HFFc6 (cell line): ENCODE measurements at regions not wholly inside any gene's neighbourhood (a gene's known extent, or its start where the extent isn't known, plus 50 kb on each side); places are given as distances from the start of the nearest gene placed in this dataset.

Experiments used
- DNase-seq: peaks from one replicate; pipeline ENCODE4 v3.0.0-alpha.2; 2018
- H3K27ac Mint-ChIP-seq: 2 replicates; pipeline ENCODE4 v1.8.0; 2020; ENCODE audit warnings: mild to moderate bottlenecking, mixed read lengths
- H3K27me3 Mint-ChIP-seq: 2 replicates; pipeline ENCODE4 v1.8.0; 2021; ENCODE audit warnings: mild to moderate bottlenecking, moderate library complexity, mixed read lengths; ENCODE audit not compliant: insufficient read depth
- H3K36me3 Mint-ChIP-seq: 2 replicates; pipeline ENCODE4 v1.8.0; 2021; ENCODE audit warnings: low read depth, mixed read lengths
- H3K4me1 Mint-ChIP-seq: 2 replicates; pipeline ENCODE4 v1.8.0; 2020; ENCODE audit warnings: low read depth, mixed read lengths
- H3K4me3 Mint-ChIP-seq: 2 replicates; pipeline ENCODE4 v1.8.0; 2020; ENCODE audit warnings: mild to moderate bottlenecking, moderate library complexity, mixed read lengths
- H3K9me3 Mint-ChIP-seq: 2 replicates; pipeline ENCODE4 v1.8.0; 2020; ENCODE audit warnings: mild to moderate bottlenecking, mixed read lengths
- TF ChIP-seq, protein P1 (sequence below): fragments of 200-600 bp; sonication (generic); IDR thresholded peaks from 2 replicates; pipeline ENCODE4 v1.5.0; 2021; ENCODE audit warnings: antibody characterized with exemption, mild to moderate bottlenecking

DNA sequence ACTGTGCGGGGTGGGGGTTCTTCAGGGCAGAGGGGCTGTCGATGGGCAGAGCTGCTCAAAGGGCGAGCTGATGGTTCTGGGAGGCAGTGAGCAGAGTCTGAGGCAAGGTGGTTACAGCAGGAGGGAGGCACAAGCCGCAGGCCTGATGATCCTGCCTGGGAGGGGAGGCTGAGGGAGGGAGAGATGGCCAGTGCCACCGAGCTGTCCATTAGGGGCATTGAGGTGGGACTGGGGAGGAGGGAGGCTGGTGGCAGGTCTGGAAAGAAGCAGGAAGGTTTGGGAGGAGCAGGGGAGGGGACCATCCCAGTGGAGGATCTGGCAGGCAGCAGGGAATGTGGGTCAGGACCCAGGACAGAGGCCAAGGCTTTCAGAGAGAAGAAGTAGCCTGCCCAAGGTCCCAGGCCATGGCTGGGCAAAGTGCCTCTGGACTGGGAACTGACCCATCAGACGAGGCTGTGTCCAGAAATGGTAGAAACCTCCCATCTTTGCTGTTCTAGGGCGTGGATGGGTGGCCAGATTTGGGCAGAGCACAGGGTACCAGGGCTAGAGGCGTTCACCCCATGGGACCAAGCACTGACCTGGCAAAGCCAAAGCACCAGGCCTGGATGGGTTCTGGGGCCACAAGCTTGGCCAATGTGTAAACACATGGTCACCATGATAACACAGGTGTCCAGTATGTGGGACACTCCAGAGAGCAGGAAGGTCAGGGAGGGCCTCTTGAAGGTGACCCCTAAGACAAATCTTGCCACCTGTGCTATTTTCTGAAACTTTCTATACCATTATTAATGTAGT is 55.5 kb downstream of the INHBB start:
- TF ChIP-seq, protein P1, sequence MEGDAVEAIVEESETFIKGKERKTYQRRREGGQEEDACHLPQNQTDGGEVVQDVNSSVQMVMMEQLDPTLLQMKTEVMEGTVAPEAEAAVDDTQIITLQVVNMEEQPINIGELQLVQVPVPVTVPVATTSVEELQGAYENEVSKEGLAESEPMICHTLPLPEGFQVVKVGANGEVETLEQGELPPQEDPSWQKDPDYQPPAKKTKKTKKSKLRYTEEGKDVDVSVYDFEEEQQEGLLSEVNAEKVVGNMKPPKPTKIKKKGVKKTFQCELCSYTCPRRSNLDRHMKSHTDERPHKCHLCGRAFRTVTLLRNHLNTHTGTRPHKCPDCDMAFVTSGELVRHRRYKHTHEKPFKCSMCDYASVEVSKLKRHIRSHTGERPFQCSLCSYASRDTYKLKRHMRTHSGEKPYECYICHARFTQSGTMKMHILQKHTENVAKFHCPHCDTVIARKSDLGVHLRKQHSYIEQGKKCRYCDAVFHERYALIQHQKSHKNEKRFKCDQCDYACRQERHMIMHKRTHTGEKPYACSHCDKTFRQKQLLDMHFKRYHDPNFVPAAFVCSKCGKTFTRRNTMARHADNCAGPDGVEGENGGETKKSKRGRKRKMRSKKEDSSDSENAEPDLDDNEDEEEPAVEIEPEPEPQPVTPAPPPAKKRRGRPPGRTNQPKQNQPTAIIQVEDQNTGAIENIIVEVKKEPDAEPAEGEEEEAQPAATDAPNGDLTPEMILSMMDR = no peak
- Mint-ChIP-seq H3K4me1 (peaks cover 37% of the 10 kb centered on the region), H3K27ac (no peak overlapping the region), H3K36me3 (no peaks in the 10 kb centered on the region), H3K4me3 (no peak overlapping the region), H3K9me3 (no peaks in the 10 kb centered on the region), H3K27me3 (peaks cover 17% of the 10 kb centered on the region)
- no peak for DNase-seq

- Mint-ChIP-seq H3K4me3 (no peak overlapping the region), H3K27ac (no peak overlapping the region), H3K9me3 (no peaks in the 10 kb centered on the region), H3K36me3 (no peaks in the 10 kb centered on the region), H3K4me1 (peaks cover 33% of the 10 kb centered on the region), H3K27me3 (peaks cover 22% of the 10 kb centered on the region)
- no peak for DNase-seq
- TF ChIP-seq, protein P1 = no peak
These were observed 56.1 kb downstream of the INHBB start for GRCh38 chr2:120402067-120402433.

DNA sequence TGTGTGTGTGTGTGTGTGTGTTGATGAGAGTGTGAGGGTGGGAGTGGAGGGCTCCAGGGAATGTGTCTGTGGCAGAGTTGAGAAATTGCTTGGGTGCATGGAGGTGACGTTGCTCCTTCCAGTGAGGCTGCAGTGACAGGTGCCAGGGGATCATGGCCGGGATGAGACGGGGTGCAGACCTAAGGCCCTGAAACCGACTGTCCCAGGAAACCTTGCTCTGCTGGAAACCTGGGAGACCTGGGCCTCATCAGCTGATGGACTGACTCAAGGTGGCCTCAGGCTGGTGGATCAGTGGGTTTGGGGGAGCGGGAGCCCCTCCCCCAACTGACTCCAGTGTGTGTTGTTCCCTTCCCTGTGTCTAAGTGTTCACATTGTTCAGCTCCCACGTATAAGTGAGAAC is 56.6 kb downstream of the INHBB start:
- Mint-ChIP-seq H3K27me3 (peaks cover 23% of the 10 kb centered on the region), H3K9me3 (peaks cover 2% of the 10 kb centered on the region), H3K36me3 (0 out of 2 replicates have a peak, but pooled peaks cover 2% of the 10 kb centered on the region), H3K27ac (no peak overlapping the region), H3K4me1 (peaks cover 28% of the 10 kb centered on the region), H3K4me3 (no peak overlapping the region)
- TF ChIP-seq, protein P1 = no peak
- DNase-seq = no peak

DNA sequence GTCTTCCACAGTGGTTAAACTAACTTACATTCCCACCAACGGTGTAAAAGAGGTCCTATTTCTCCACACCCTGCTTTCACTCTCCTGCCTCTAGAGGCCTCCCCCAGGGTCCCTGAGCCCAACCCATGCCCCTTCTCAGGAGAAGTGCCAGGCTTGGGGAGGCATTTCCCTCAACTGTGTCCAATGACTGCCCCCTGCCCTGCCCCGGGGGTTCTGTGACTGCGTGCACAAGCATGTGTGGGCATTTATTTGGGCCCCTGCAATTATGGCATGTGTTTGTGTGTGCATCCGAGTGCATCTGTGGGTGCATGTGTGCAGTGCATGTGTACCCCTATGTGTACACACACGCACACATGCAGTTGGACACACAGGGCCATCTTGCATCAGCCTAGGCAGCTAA is 57.3 kb downstream of the INHBB start:
- no peak overlapping the region for H3K27ac Mint-ChIP-seq
- H3K36me3 Mint-ChIP-seq = 0 out of 2 replicates have a peak, but pooled peaks cover 7% of the 10 kb centered on the region
- peaks cover 21% of the 10 kb centered on the region for H3K4me1 Mint-ChIP-seq
- H3K9me3 Mint-ChIP-seq = peaks cover 9% of the 10 kb centered on the region
- H3K4me3 Mint-ChIP-seq = no peak overlapping the region
- H3K27me3 Mint-ChIP-seq = peaks cover 23% of the 10 kb centered on the region
- TF ChIP-seq, protein P1 = no peak
- DNase-seq = no peak

DNA sequence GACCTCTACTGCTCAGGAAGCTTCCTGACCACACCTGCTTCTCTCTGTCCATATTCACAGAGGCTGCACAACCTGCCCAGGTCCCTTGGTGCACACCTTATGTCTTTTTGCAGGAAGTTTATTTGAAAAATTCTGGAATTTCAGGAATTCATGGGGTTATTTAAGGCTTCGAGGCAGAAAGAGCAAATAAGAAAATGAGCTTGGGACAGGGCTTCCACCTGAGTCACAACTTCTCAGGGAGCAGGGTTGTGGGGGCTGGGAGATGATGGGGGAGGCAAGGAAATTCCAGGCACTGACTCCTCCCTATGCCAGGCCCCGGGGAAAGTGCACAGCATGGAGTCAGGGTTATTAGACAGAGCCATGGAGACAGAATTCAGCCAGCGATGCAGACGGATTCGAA is 57.7 kb downstream of the INHBB start:
- Mint-ChIP-seq H3K4me3 (no peak overlapping the region), H3K9me3 (peaks cover 14% of the 10 kb centered on the region)
- TF ChIP-seq, protein P1 = no peak

More for the DNA sequence above, 57.7 kb downstream of the INHBB start:
- Mint-ChIP-seq H3K36me3 (0 out of 2 replicates have a peak, but pooled peaks cover 7% of the 10 kb centered on the region), H3K4me1 (peaks cover 16% of the 10 kb centered on the region), H3K27me3 (peaks cover 23% of the 10 kb centered on the region), H3K27ac (no peak overlapping the region)
- no peak for DNase-seq
